Activated B cell treated with CpG ODN at 0.5 μM for 24 hours (primary cell): ENCODE measurements at regions not wholly inside any gene's neighbourhood (a gene's known extent, or its start where the extent isn't known, plus 50 kb on each side); places are given as distances from the start of the nearest gene placed in this dataset.
"Not testable (repeated sequence)": the region's sequence is repeated elsewhere in the genome, so short reads cannot be mapped to it uniquely, and the experiment has no call there.

Experiments used
- ATAC-seq: fragments of 200-7000 bp; cut with Tn5 transposase; one replicate; pipeline ENCODE4 v1.10.0; 2021; ENCODE audit warnings: low read depth, mild to moderate bottlenecking, moderate library complexity
- CTCF ChIA-PET: fragments of 350-600 bp; sonication (Branson Sonifier 250); formaldehyde crosslinking; loops from one replicate; lab custom pipeline; 2021; ENCODE audit warnings: antibody characterized with exemption; lab: Charles Lee
- POLR2A ChIA-PET: fragments of 350-600 bp; sonication (Branson Sonifier 250); formaldehyde crosslinking; loops from one replicate; lab custom pipeline; 2021; ENCODE audit warnings: antibody characterized with exemption; lab: Charles Lee
- DNase-seq: peaks from one replicate; pipeline ENCODE4 v3.0.0; 2022
- H3K27ac Mint-ChIP-seq: one replicate; pipeline ENCODE4 v1.8.0; 2020; ENCODE audit warnings: mixed read lengths
- H3K27me3 Mint-ChIP-seq: one replicate; pipeline ENCODE4 v1.8.0; 2021; ENCODE audit warnings: mixed read lengths
- H3K36me3 Mint-ChIP-seq: one replicate; pipeline ENCODE4 v1.8.0; 2021; ENCODE audit warnings: low read depth, mixed read lengths
- H3K4me1 Mint-ChIP-seq: one replicate; pipeline ENCODE4 v1.8.0; 2021; ENCODE audit warnings: mixed read lengths
- H3K4me3 Mint-ChIP-seq: one replicate; pipeline ENCODE4 v1.8.0; 2020; ENCODE audit warnings: mild to moderate bottlenecking, mixed read lengths
- H3K9me3 Mint-ChIP-seq: one replicate; pipeline ENCODE4 v1.8.0; 2020; ENCODE audit warnings: mixed read lengths
- intact Hi-C: fragments of 100-400 bp; cut with micrococcal nuclease; formaldehyde crosslinking; loops from one replicate; pipeline ENCODE4 v1.15.1; 2024
- TF ChIP-seq, protein P1 (sequence below): fragments of 200-600 bp; IDR thresholded peaks from one replicate; pipeline ENCODE4 v1.8.0; 2022; ENCODE audit warnings: antibody characterized with exemption, mild to moderate bottlenecking

DNA sequence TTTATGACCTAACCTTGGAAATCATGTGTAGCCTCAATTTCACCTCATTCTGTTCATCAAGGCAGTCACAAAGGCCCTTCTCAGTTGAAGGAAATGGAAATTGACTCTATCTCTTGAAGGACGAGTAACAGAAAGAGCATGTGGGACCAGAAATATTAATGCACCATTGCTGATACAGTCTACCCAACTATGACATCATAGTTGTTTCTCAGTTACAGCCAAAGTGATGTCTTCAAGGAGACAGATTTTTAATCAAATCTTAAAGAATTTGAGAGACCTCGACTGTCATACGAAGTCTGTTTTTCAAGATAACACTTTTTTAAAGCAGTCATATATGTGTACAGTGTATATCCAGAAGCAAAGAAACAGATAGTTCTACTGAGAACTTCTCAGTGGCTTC lies 335.7 kb upstream of the PHF14 start:
- DNase-seq (no peak), ATAC-seq (no peak)
- ChIA-PET POLR2A (no interaction called here), CTCF (no interaction called here)
- Mint-ChIP-seq H3K36me3 (no peaks in the 10 kb centered on the region), H3K4me1 (no peaks in the 10 kb centered on the region), H3K27me3 (no peaks in the 10 kb centered on the region), H3K4me3 (no peak overlapping the region), H3K27ac (no peak overlapping the region), H3K9me3 (no peaks in the 10 kb centered on the region)
- TF ChIP-seq, protein P1, sequence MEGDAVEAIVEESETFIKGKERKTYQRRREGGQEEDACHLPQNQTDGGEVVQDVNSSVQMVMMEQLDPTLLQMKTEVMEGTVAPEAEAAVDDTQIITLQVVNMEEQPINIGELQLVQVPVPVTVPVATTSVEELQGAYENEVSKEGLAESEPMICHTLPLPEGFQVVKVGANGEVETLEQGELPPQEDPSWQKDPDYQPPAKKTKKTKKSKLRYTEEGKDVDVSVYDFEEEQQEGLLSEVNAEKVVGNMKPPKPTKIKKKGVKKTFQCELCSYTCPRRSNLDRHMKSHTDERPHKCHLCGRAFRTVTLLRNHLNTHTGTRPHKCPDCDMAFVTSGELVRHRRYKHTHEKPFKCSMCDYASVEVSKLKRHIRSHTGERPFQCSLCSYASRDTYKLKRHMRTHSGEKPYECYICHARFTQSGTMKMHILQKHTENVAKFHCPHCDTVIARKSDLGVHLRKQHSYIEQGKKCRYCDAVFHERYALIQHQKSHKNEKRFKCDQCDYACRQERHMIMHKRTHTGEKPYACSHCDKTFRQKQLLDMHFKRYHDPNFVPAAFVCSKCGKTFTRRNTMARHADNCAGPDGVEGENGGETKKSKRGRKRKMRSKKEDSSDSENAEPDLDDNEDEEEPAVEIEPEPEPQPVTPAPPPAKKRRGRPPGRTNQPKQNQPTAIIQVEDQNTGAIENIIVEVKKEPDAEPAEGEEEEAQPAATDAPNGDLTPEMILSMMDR, result no peak
- intact Hi-C loops, result no loop called here

- no peaks in the 10 kb centered on the region for H3K4me1 Mint-ChIP-seq
- intact Hi-C loops, result no loop called here
- H3K36me3 Mint-ChIP-seq, result no peaks in the 10 kb centered on the region
- no peak for DNase-seq
- H3K9me3 Mint-ChIP-seq, result no peaks in the 10 kb centered on the region
- ATAC-seq, result no peak
- H3K4me3 Mint-ChIP-seq, result no peak overlapping the region
- ChIA-PET CTCF (no interaction called here), POLR2A (no interaction called here)
- TF ChIP-seq, protein P1, result no peak
- no peak overlapping the region for H3K27ac Mint-ChIP-seq
- no peaks in the 10 kb centered on the region for H3K27me3 Mint-ChIP-seq
These were observed 330.1 kb upstream of the PHF14 start for GRCh38 chr7:10643545-10643944.

DNA sequence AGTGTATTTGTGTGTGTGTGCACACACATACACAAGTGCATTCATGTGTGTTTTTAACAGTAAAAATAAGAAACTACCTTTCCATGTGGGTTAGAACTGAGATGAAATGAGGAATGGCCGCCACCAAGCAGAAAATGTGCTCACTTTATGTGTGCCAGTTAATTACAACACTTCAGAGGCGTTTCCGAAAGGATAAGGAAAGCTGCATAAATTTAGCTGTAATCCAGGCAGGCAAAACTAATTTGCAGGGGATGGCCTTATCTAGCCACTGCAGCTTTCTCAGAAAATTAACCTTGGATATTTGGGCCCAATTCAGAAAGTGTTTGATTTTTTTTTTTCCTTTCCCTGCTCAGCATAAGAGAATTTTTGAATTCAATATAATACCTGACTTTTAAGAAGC lies 328.8 kb upstream of the PHF14 start:
- intact Hi-C loops, result no loop called here
- no peak overlapping the region for H3K27ac Mint-ChIP-seq
- no peak for ATAC-seq

DNA sequence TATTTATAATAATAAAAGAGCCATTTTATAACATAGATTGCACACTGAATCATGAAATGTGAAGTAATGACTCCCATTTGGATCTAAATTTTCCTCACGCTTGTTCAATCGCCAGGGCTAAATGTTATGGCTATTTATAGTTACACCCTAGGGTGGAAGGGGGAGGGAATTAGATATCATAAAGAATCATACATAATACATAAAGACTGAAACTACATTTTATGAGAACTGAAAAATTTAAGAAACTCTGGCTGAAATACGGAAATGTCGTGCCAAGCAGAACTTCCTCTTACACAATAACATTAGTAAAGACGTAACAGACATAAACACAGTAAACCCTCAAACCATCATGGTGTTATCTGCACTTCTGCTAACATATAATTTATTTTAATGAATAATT lies 327.5 kb upstream of the PHF14 start:
- no peak for DNase-seq
- TF ChIP-seq, protein P1, result no peak
- H3K27me3 Mint-ChIP-seq, result no peaks in the 10 kb centered on the region
- no peaks in the 10 kb centered on the region for H3K9me3 Mint-ChIP-seq
- no peaks in the 10 kb centered on the region for H3K4me1 Mint-ChIP-seq
- no peak overlapping the region for H3K4me3 Mint-ChIP-seq
- POLR2A ChIA-PET, result no interaction called here
- CTCF ChIA-PET, result no interaction called here
- intact Hi-C loops, result no loop called here
- H3K36me3 Mint-ChIP-seq, result no peaks in the 10 kb centered on the region
- no peak overlapping the region for H3K27ac Mint-ChIP-seq
- no peak for ATAC-seq

More for the DNA sequence above, 328.8 kb upstream of the PHF14 start:
- TF ChIP-seq, protein P1, result no peak
- no peak for DNase-seq
- ChIA-PET POLR2A (no interaction called here), CTCF (no interaction called here)
- H3K9me3 Mint-ChIP-seq, result no peaks in the 10 kb centered on the region
- H3K4me1 Mint-ChIP-seq, result no peaks in the 10 kb centered on the region
- H3K27me3 Mint-ChIP-seq, result no peaks in the 10 kb centered on the region
- H3K4me3 Mint-ChIP-seq, result no peak overlapping the region
- no peaks in the 10 kb centered on the region for H3K36me3 Mint-ChIP-seq

GRCh38 chr7:10648289-10648688 lies 325.4 kb upstream of the PHF14 start:
- DNase-seq (no peak), ATAC-seq (no peak)
- ChIA-PET CTCF (no interaction called here), POLR2A (no interaction called here)
- no peaks in the 10 kb centered on the region for H3K27me3 Mint-ChIP-seq
- intact Hi-C loops, result no loop called here
- TF ChIP-seq, protein P1, result no peak
- H3K36me3 Mint-ChIP-seq, result no peaks in the 10 kb centered on the region
- H3K4me3 Mint-ChIP-seq, result no peak overlapping the region
- H3K4me1 Mint-ChIP-seq, result no peaks in the 10 kb centered on the region
- H3K27ac Mint-ChIP-seq, result no peak overlapping the region
- no peaks in the 10 kb centered on the region for H3K9me3 Mint-ChIP-seq

- intact Hi-C loops, DNase-seq, H3K36me3 Mint-ChIP-seq, CTCF ChIA-PET, H3K4me3 Mint-ChIP-seq, H3K27ac Mint-ChIP-seq, H3K27me3 Mint-ChIP-seq, ATAC-seq, H3K9me3 Mint-ChIP-seq, POLR2A ChIA-PET, H3K4me1 Mint-ChIP-seq: not testable (repeated sequence)
These were observed 324.6 kb upstream of the PHF14 start for GRCh38 chr7:10649120-10649519.
